ENCODE measurements at regions not wholly inside any gene's neighbourhood (a gene's known extent, or its start where the extent isn't known, plus 50 kb on each side); places are given as distances from the start of the nearest gene placed in this dataset.

DNA sequence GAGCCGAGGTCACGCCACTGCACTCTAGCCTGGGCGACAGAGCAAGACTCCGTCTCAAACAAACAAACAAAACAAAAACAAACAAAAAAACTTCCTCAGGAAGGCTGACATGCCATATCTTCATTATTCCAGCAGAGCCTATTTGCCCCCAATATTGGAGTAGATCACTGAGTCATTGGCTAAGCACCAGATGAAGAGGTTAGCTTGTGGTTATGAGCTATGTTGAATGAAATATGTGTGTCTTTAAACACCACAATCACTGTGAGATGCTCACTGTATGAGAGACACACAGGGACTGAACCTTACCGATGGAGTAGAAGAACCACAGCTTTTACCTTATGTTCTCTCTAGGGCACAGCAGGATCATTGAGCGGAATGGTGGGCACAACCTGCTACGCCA lies 122.1 kb upstream of the EOLA2 start:
- TF ChIP-seq, protein P1, sequence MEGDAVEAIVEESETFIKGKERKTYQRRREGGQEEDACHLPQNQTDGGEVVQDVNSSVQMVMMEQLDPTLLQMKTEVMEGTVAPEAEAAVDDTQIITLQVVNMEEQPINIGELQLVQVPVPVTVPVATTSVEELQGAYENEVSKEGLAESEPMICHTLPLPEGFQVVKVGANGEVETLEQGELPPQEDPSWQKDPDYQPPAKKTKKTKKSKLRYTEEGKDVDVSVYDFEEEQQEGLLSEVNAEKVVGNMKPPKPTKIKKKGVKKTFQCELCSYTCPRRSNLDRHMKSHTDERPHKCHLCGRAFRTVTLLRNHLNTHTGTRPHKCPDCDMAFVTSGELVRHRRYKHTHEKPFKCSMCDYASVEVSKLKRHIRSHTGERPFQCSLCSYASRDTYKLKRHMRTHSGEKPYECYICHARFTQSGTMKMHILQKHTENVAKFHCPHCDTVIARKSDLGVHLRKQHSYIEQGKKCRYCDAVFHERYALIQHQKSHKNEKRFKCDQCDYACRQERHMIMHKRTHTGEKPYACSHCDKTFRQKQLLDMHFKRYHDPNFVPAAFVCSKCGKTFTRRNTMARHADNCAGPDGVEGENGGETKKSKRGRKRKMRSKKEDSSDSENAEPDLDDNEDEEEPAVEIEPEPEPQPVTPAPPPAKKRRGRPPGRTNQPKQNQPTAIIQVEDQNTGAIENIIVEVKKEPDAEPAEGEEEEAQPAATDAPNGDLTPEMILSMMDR (IDR thresholded peaks at IDR 0.05 in 4 of 5, conservative IDR thresholded peaks at IDR 0.05 in 1 of 5) = no peak
- TF ChIP-seq POLR2A (IDR thresholded peaks at IDR 0.05) = no peak

Data from gastrocnemius medialis (tissue), 4 donors.